ENCODE measurements at regions not wholly inside any gene's neighbourhood (a gene's known extent, or its start where the extent isn't known, plus 50 kb on each side); places are given as distances from the start of the nearest gene placed in this dataset.

- H3K4me1 Mint-ChIP-seq, result peaks cover 17% of the 10 kb centered on the region
- H3K9me3 Mint-ChIP-seq, result no peaks in the 10 kb centered on the region
- intact Hi-C loops (cut with micrococcal nuclease), result no loop called here
- H3K36me3 Mint-ChIP-seq (ENCODE audit: low read depth), result no peaks in the 10 kb centered on the region
- no peak overlapping the region for H3K4me3 Mint-ChIP-seq
- POLR2A ChIA-PET, result no interaction called here
- no peak for DNase-seq
- no peaks in the 10 kb centered on the region for H3K27me3 Mint-ChIP-seq
- no peak for TF ChIP-seq CTCF (IDR thresholded peaks at IDR 0.05)
- H3K27ac Mint-ChIP-seq, result no peak overlapping the region
- ATAC-seq (ENCODE audit: low read depth), result no peak
- CTCF ChIA-PET, result interaction anchor here (1.0 kb wide), 1 partner anchor 531 kb away, joined by 3 read pairs; no protein-coding TSS in a partner anchor
These were observed 496.2 kb downstream of the COG6 start for GRCh38 chr13:40151673-40152072.

GRCh38 chr13:40152145-40152544, 496.7 kb downstream of the COG6 start:
- ATAC-seq (ENCODE audit: low read depth) (no peak), DNase-seq (no peak)
- intact Hi-C loops (cut with micrococcal nuclease), result no loop called here
- Mint-ChIP-seq H3K4me3 (no peak overlapping the region), H3K36me3 (ENCODE audit: low read depth) (no peaks in the 10 kb centered on the region), H3K27me3 (no peaks in the 10 kb centered on the region), H3K4me1 (peaks cover 12% of the 10 kb centered on the region), H3K9me3 (no peaks in the 10 kb centered on the region), H3K27ac (no peak overlapping the region)
- ChIA-PET POLR2A (no interaction called here), CTCF (no interaction called here)
- no peak for TF ChIP-seq CTCF (IDR thresholded peaks at IDR 0.05)

GRCh38 chr13:40152922-40153321, 497.5 kb downstream of the COG6 start:
- Mint-ChIP-seq H3K27me3 (no peaks in the 10 kb centered on the region), H3K9me3 (no peaks in the 10 kb centered on the region), H3K27ac (no peak overlapping the region), H3K4me1 (peaks cover 9% of the 10 kb centered on the region), H3K4me3 (no peak overlapping the region), H3K36me3 (ENCODE audit: low read depth) (no peaks in the 10 kb centered on the region)
- intact Hi-C loops (cut with micrococcal nuclease), result no loop called here
- no peak for TF ChIP-seq CTCF (IDR thresholded peaks at IDR 0.05)
- DNase-seq (no peak), ATAC-seq (ENCODE audit: low read depth) (no peak)
- CTCF ChIA-PET, result no interaction called here
- POLR2A ChIA-PET, result no interaction called here

DNA sequence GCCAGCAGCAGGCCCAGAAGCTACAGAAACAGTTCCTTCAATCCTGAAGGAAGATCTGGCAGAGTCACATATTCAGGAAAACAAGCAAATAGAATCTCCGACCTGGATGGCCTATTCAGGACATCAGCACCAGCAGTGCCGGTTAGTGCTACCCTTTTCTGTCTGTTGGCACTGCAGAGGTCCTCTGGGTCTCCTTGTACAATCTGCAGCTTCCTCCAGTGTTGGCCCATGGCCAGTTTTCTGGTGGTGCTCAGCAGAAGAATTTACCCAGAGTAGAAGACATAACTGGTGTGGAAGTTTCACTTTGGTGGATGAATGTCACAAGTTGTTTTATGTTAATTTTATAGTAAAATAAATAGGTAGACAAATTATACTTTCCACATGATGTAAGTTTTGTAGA, 498.1 kb downstream of the COG6 start:
- intact Hi-C loops (cut with micrococcal nuclease), result no loop called here
- H3K4me3 Mint-ChIP-seq, result no peak overlapping the region
- no peak for TF ChIP-seq CTCF (IDR thresholded peaks at IDR 0.05)
- H3K4me1 Mint-ChIP-seq, result peaks cover 4% of the 10 kb centered on the region
- no peak for ATAC-seq (ENCODE audit: low read depth)
- no peaks in the 10 kb centered on the region for H3K9me3 Mint-ChIP-seq
- H3K27ac Mint-ChIP-seq, result no peak overlapping the region
- POLR2A ChIA-PET, result no interaction called here
- no peaks in the 10 kb centered on the region for H3K27me3 Mint-ChIP-seq
- H3K36me3 Mint-ChIP-seq (ENCODE audit: low read depth), result no peaks in the 10 kb centered on the region
- no peak for DNase-seq
- CTCF ChIA-PET, result no interaction called here

DNA sequence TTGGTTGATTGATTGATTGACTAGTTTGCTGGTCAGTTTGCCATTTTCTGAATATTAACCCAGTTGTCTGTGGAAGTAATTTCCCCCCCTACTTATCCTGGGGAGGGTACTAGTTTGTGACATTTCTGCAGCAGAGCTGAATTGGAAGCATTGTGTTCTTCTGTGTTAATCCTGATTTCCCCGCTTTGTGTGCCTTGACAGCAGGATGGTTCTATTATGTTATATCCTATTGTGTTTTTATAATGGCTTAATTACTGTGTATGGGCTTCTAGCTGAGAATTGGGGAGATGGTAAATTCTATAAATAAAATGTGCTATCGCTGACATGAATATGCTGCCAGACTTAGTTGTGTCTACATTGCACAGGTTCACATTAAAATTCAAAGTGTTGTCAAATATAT, 499.7 kb downstream of the COG6 start:
- DNase-seq, result no peak
- Mint-ChIP-seq H3K4me1 (peaks cover 5% of the 10 kb centered on the region), H3K9me3 (no peaks in the 10 kb centered on the region), H3K27me3 (no peaks in the 10 kb centered on the region), H3K27ac (no peak overlapping the region), H3K4me3 (no peak overlapping the region), H3K36me3 (ENCODE audit: low read depth) (no peaks in the 10 kb centered on the region)
- ATAC-seq (ENCODE audit: low read depth), result no peak
- TF ChIP-seq CTCF (IDR thresholded peaks at IDR 0.05), result no peak
- CTCF ChIA-PET, result no interaction called here
- POLR2A ChIA-PET, result no interaction called here
- intact Hi-C loops (cut with micrococcal nuclease), result loop anchor here (5.0 kb wide), 1 partner anchor 53 kb away; no protein-coding TSS in a partner anchor
